Neural cell (in vitro differentiated cells): ENCODE measurements at regions not wholly inside any gene's neighbourhood (a gene's known extent, or its start where the extent isn't known, plus 50 kb on each side); places are given as distances from the start of the nearest gene placed in this dataset.

ENCODE experiments used
- CTCF ChIP-seq: fragments of 450-650 bp; IDR thresholded peaks from 2 replicates; pipeline ENCODE4 v1.5.1; 2014; ENCODE audit warnings: antibody characterized with exemption, mild to moderate bottlenecking, moderate library complexity; ENCODE audit not compliant: poor library complexity, severe bottlenecking
- MXI1 ChIP-seq: fragments of 450-650 bp; conservative IDR thresholded peaks from 2 replicates; pipeline ENCODE4 v1.6.1; 2014; ENCODE audit warnings: antibody characterized with exemption, mild to moderate bottlenecking; ENCODE audit not compliant: poor library complexity, severe bottlenecking
- POLR2AphosphoS5 ChIP-seq: IDR thresholded peaks from 2 replicates; pipeline ENCODE4 v1.6.1; 2012
- REST ChIP-seq: IDR thresholded peaks from 2 replicates; pipeline ENCODE4 v1.6.1; 2012; ENCODE audit warnings: borderline replicate concordance
- TAF1 ChIP-seq: IDR thresholded peaks from 2 replicates; pipeline ENCODE4 v1.6.1; 2012; ENCODE audit warnings: low read depth

- no peak for TF ChIP-seq CTCF
- TF ChIP-seq POLR2AphosphoS5, result no peak
- TF ChIP-seq TAF1, result no peak
- no peak for TF ChIP-seq MXI1
- TF ChIP-seq REST, result no peak
These were observed 61.7 kb upstream of the PPP1R2C start for GRCh38 chrX:42839632-42840031.
